ENCODE measurements at regions not wholly inside any gene's neighbourhood (a gene's known extent, or its start where the extent isn't known, plus 50 kb on each side); places are given as distances from the start of the nearest gene placed in this dataset.

DNA sequence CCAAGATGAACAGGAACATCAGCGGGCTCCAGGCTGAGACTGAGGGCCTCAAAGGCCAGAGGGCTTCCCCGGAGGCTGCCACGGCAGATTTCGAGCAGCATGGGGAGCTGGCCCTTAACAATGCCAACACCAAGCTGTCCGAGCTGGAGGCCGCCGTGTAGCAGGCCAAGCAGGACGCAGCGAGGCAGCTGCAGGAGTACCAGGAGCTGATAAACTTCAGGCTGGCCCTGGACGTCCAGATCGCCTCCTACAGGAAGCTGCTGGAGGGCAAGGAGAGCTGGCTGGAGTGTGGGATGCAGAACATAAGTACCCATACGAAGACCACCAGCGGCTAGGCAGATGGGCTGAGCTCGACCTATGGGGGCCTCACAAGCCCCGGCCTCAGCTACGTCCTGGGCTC lies 823.4 kb upstream of the NEGR1 start:
- no peak overlapping the region for H3K4me3 Mint-ChIP-seq

DNA sequence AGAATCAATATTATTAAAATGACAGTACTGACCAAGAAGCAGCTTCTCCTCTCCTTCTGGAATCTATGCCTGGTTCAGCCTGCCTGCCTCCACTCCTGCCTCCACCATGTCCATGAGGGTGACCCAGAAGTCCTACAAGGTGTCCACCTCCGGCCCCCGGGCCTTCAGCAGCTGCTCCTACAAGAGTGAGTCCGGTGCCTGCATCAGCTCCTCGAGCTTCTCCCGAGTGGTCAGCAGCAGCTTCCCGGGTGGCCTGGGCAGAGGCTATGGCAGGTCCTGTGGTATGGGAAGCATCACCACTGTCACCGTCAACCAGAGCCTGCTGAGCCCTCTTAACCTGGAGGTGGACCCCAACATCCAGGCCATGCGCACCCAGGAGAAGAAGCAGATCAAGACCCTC lies 822.4 kb upstream of the NEGR1 start:
- no peaks in the 10 kb centered on the region for H3K36me3 Mint-ChIP-seq
- no peaks in the 10 kb centered on the region for H3K4me1 Mint-ChIP-seq
- peaks cover 4% of the 10 kb centered on the region for H3K9me3 Mint-ChIP-seq
- H3K27me3 Mint-ChIP-seq, result no peaks in the 10 kb centered on the region
- no peak overlapping the region for H3K4me3 Mint-ChIP-seq
- no peak overlapping the region for H3K27ac Mint-ChIP-seq

More for the DNA sequence above, 823.4 kb upstream of the NEGR1 start:
- no peaks in the 10 kb centered on the region for H3K27me3 Mint-ChIP-seq
- no peaks in the 10 kb centered on the region for H3K36me3 Mint-ChIP-seq
- H3K4me1 Mint-ChIP-seq, result no peaks in the 10 kb centered on the region
- peaks cover 4% of the 10 kb centered on the region for H3K9me3 Mint-ChIP-seq
- H3K27ac Mint-ChIP-seq, result no peak overlapping the region

DNA sequence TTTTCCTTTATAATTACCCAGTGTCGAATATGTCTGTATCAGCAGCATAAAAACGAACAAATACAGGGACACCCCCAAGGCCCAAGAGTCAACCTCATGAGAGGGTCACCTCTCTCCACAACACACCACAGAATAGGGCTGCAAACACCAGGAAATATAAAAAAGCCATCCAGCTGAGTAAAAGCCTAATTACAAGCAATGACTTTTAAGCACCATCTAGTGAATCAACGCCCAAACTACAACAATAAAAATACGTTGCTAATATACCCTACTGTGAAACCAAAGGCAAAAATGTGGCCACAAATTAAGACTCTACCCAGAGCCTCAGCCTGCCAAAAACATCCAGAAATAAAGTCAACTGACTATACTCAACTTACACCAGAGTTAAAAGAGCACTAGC lies 817.9 kb upstream of the NEGR1 start:
- Mint-ChIP-seq H3K4me1 (no peaks in the 10 kb centered on the region), H3K27ac (peak overlapping the region; percentile 14), H3K4me3 (no peak overlapping the region), H3K9me3 (peaks cover 1% of the 10 kb centered on the region), H3K36me3 (no peaks in the 10 kb centered on the region), H3K27me3 (no peaks in the 10 kb centered on the region)

DNA sequence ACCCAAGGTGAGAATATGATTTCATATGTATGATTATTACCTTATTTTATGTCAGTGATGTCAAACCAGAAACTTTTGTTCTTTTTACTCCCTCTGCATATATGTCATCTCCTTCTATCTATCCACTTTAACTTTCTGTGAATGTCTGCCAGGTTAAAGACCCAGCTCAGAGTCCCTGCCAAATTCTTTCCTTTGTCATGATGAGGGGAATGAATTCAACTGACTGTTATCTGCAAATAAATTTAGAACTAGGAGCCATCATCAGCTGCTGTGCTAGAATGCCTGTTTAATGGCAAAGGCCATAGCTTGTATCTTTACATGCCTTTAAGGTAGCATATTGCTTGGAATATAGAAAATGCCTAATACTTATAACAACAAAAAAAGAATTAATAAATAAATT lies 815.6 kb upstream of the NEGR1 start:
- H3K9me3 Mint-ChIP-seq, result no peaks in the 10 kb centered on the region
- no peaks in the 10 kb centered on the region for H3K36me3 Mint-ChIP-seq
- no peak overlapping the region for H3K27ac Mint-ChIP-seq
- H3K4me1 Mint-ChIP-seq, result no peaks in the 10 kb centered on the region
- no peaks in the 10 kb centered on the region for H3K27me3 Mint-ChIP-seq
- no peak overlapping the region for H3K4me3 Mint-ChIP-seq

DNA sequence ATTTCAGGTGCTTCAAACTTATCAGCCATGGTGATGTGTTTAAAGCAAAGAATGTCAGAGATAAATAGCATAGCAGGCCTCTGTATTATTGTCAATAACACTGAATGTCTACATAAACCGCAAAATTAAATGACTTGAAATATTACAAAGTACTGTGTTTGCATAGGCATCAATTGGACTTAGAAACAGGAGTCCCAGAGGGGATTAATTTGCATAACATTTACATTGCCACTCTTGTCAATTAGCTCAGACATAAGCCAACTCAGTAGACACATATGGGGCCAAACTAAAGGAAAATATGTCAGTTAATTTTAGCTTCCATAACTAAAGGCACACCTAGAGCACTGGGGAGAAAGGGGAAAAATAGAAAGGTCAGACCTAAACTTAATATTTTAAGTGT lies 814.5 kb upstream of the NEGR1 start:
- Mint-ChIP-seq H3K27ac (no peak overlapping the region), H3K9me3 (no peaks in the 10 kb centered on the region), H3K36me3 (no peaks in the 10 kb centered on the region), H3K4me1 (no peaks in the 10 kb centered on the region), H3K4me3 (no peak overlapping the region), H3K27me3 (no peaks in the 10 kb centered on the region)

DNA sequence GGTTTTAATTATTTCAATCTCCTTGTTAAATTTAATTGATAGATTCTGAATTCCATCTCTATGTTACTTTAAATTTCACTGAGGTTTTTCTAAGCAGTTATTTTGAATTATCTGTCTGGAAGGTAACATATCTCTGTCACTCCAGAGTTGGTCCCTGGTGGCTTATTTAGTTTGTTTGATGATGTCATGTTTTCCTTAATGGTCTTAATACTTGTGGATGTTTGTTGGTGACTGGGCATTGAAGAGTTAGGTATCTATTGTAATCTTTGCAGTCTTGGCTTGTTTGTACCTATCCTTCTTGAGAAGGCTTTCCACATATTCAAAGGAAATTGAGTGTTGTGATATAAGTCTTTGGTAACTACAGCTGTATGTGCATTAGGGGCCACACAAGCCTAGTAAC lies 810.0 kb upstream of the NEGR1 start:
- no peak overlapping the region for H3K27ac Mint-ChIP-seq
- no peaks in the 10 kb centered on the region for H3K27me3 Mint-ChIP-seq
- H3K36me3 Mint-ChIP-seq, result no peaks in the 10 kb centered on the region
- no peak overlapping the region for H3K4me3 Mint-ChIP-seq
- H3K4me1 Mint-ChIP-seq, result no peaks in the 10 kb centered on the region
- no peaks in the 10 kb centered on the region for H3K9me3 Mint-ChIP-seq

DNA sequence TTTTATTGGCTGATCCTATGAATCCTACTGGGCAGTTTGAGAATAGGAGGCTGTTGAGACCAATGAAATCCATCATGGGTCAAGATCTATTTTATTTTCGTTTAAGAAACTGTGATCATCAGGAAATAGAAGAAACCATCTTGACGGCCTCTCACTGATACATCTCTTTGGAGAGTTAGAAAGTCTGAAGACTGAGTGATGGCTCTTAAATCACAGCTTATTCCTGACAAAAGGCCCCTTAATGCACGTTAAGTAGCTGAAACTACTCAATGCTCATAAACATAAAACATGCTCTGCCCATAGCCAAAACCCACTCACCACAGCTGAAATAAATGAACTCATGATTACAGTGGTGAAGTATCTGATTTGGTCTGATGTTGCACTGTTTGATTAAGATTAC lies 784.5 kb upstream of the NEGR1 start:
- no peaks in the 10 kb centered on the region for H3K27me3 Mint-ChIP-seq
- H3K4me1 Mint-ChIP-seq, result no peaks in the 10 kb centered on the region
- no peaks in the 10 kb centered on the region for H3K36me3 Mint-ChIP-seq
- H3K27ac Mint-ChIP-seq, result no peak overlapping the region
- peaks cover 9% of the 10 kb centered on the region for H3K9me3 Mint-ChIP-seq
- H3K4me3 Mint-ChIP-seq, result no peak overlapping the region

DNA sequence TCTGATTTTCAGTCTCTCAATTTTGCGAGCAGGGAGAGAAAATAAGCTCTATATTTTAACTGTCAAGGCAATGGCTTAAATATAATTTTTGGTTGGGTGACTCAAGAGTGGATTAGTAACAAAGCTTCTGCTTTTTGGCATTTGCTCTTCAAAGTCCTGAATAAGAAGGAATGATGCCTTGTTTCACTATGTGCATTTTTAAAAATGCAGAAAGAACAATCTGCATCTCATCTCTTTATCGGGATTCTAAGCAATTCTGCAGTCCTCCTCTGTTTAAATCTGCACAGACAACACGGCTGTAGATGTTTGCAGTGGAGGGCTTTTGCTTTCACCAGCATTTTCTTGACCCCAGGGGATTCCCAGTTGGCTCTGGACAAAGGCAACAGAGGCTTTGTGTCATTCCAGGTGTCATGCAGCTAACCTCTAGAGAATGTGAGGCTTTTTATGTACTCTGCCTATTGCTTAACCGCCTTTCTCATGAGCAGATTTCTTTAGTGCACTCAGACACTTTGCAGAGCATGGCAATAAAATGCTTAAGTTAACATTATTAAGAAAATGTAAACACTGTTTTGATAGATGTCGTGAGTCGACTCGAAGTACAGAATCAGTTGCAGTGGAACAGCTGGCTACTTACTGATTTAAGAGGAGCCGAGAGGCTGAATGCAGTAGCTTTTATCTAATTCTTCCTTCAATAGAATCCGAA lies 783.2 kb upstream of the NEGR1 start:
- no peaks in the 10 kb centered on the region for H3K4me1 Mint-ChIP-seq
- H3K27ac Mint-ChIP-seq, result no peak overlapping the region
- peaks cover 16% of the 10 kb centered on the region for H3K9me3 Mint-ChIP-seq
- no peaks in the 10 kb centered on the region for H3K36me3 Mint-ChIP-seq
- H3K27me3 Mint-ChIP-seq, result no peaks in the 10 kb centered on the region
- no peak overlapping the region for H3K4me3 Mint-ChIP-seq

DNA sequence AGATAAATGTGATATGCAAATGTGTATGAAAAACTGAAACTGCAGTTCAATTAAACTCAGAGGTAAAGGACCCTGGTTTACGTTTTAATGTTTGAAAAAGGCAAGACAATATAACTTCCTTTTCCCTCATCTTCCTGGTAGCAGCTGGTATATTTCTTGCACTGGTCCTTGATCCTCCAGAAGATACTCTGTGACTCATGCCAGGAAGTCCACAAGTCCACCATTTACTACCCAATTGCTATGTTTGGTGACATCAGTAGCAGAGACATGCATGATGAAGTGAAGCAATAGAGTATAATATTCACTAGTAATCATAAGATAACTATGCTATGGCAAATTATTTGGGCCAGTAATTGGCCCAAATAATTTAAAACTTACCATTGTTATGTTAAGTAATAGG lies 774.5 kb upstream of the NEGR1 start:
- Mint-ChIP-seq H3K36me3 (no peaks in the 10 kb centered on the region), H3K9me3 (peaks cover 7% of the 10 kb centered on the region), H3K4me3 (no peak overlapping the region), H3K4me1 (no peaks in the 10 kb centered on the region), H3K27me3 (no peaks in the 10 kb centered on the region), H3K27ac (no peak overlapping the region)

DNA sequence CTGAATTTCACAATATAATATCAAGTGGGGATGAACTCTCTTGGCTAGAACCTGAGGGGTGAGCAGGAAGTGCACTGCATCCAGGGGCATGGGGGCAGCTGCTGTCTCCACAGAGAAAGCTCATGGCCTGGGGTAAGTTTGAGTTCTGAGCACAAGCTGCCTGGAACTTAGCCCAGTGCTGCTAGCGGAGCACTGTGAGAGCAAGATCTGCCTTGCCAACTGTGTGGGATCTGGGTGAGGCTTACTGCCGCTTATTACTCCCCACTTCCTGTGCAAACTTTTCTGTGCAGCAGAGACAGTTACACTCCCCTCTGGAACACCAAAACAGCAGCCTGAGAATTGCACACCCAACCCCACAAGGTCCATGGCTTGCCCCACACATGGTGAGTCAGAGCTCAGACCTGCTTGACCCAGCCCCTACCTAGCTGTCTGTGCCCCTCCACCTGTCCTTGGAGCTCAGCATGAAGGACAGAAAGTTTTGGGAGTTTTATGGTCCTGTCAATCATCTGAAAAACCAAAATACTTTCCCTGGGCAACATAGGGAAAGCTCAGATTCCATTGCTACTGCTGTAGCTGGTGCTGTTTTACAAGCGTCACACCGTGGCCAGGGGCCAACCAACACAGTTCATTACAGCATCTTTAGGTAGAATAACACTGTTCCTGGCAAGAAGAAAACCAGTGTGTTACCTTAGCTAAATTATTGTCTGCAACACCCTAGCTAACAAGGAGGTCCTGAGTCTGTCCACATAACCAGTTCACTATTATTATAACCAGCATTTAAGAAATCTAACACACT lies 762.1 kb upstream of the NEGR1 start:
- H3K4me3 Mint-ChIP-seq, result no peak overlapping the region
- H3K27me3 Mint-ChIP-seq, result no peaks in the 10 kb centered on the region
- H3K9me3 Mint-ChIP-seq, result no peaks in the 10 kb centered on the region
- no peaks in the 10 kb centered on the region for H3K4me1 Mint-ChIP-seq
- H3K36me3 Mint-ChIP-seq, result no peaks in the 10 kb centered on the region
- H3K27ac Mint-ChIP-seq, result no peak overlapping the region

DNA sequence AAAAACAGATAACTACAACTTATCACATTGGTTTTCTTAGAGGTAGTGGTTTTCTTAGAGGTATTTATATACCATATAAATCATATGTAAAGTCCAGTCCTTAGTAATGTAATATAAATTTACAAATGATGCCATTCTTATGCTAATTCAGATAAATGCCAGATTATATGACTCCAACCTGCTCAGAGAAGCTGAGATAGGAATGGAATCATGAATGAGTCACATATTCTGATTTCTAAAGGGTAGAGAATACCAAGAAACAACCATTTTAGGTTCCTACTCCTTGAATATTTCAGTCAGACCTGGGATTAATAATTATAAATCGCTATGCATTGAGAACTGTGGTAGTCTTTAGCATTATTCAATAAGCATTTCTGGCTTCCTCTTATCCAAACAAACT lies 760.1 kb upstream of the NEGR1 start:
- no peaks in the 10 kb centered on the region for H3K36me3 Mint-ChIP-seq
- no peaks in the 10 kb centered on the region for H3K9me3 Mint-ChIP-seq
- H3K4me3 Mint-ChIP-seq, result no peak overlapping the region
- no peak overlapping the region for H3K27ac Mint-ChIP-seq
- H3K4me1 Mint-ChIP-seq, result no peaks in the 10 kb centered on the region
- no peaks in the 10 kb centered on the region for H3K27me3 Mint-ChIP-seq

DNA sequence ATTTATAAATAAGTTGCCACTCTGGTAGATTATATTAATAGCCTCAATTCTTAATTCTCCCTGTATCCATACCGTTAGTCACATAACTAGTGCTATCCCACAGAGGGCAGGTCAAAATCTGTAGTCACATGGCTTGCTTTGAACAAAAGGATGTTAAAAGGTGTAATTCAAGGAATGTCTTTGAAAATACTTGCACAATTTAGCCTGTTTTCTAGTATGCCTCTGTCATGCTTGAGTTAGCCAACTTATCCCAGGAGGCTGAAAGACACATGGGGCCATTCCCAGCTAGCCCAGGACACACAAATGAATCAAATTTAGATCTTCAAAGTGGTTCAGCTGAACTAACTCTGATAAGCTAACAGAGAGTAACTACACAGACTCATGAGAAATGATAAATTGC lies 758.5 kb upstream of the NEGR1 start:
- H3K36me3 Mint-ChIP-seq, result no peaks in the 10 kb centered on the region
- H3K4me1 Mint-ChIP-seq, result no peaks in the 10 kb centered on the region
- no peak overlapping the region for H3K4me3 Mint-ChIP-seq
- no peak overlapping the region for H3K27ac Mint-ChIP-seq
- no peaks in the 10 kb centered on the region for H3K9me3 Mint-ChIP-seq
- no peaks in the 10 kb centered on the region for H3K27me3 Mint-ChIP-seq

DNA sequence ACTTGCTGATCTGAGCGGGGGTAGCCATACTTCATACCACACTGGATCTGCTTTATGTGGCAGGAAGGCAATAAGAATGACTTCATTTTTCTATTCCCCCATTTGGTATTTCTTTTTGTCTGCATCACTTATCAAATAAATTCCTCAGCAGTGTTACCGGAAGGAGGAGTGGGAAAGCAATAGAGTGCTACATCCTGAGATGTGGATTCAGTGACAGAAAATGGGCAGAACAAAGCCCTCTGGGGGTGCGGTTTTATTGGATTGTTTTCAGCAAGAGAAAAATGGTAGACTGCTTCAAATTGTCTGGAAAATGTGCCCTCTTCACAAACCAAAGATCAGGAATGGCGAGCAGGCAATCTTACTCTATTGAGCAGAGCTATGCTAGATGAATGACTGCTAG lies 751.9 kb upstream of the NEGR1 start:
- no peaks in the 10 kb centered on the region for H3K27me3 Mint-ChIP-seq
- no peak overlapping the region for H3K27ac Mint-ChIP-seq
- peaks cover 4% of the 10 kb centered on the region for H3K9me3 Mint-ChIP-seq
- H3K4me3 Mint-ChIP-seq, result no peak overlapping the region
- no peaks in the 10 kb centered on the region for H3K36me3 Mint-ChIP-seq
- H3K4me1 Mint-ChIP-seq, result no peaks in the 10 kb centered on the region

DNA sequence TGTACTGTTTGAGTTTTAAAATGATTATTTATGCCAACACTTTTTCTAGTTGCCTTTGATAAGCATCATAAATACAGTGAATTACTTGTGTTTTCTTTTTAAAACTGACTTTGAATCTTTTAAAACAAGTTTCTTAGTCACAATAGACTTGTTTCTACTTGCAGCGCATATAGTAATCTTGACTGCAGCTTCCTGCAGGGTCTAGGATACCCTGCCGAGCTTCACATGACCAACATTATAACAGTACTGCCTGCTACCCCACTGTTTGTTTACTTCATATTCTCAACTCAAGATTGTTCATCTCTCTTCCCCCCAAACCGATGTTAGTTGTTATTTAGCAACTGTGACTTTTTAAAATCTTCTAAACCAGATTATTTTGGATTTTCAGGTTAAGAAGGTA lies 751.3 kb upstream of the NEGR1 start:
- H3K36me3 Mint-ChIP-seq, result no peaks in the 10 kb centered on the region
- H3K27me3 Mint-ChIP-seq, result no peaks in the 10 kb centered on the region
- H3K4me3 Mint-ChIP-seq, result no peak overlapping the region
- H3K27ac Mint-ChIP-seq, result no peak overlapping the region
- H3K9me3 Mint-ChIP-seq, result peaks cover 4% of the 10 kb centered on the region
- no peaks in the 10 kb centered on the region for H3K4me1 Mint-ChIP-seq

DNA sequence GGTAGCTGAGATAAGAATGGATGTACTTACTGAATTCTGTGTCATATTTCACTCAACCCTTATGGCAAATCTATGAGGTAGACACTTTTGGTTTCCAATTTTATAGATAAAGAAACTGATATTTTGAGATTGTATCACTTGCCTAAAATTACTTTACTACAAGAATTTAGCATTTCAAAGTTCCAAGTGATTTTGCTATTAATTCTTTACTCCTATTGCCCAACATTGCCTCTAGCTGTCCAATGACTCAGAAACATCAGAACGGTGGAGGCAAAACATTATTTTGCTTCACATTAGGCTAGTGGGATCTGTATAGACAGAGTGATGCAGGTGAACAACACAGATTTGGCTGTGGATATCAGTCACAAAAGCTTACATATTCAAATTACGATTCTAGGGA lies 747.2 kb upstream of the NEGR1 start:
- Mint-ChIP-seq H3K9me3 (no peaks in the 10 kb centered on the region), H3K27ac (no peak overlapping the region), H3K4me3 (no peak overlapping the region), H3K27me3 (no peaks in the 10 kb centered on the region), H3K36me3 (no peaks in the 10 kb centered on the region), H3K4me1 (no peaks in the 10 kb centered on the region)

DNA sequence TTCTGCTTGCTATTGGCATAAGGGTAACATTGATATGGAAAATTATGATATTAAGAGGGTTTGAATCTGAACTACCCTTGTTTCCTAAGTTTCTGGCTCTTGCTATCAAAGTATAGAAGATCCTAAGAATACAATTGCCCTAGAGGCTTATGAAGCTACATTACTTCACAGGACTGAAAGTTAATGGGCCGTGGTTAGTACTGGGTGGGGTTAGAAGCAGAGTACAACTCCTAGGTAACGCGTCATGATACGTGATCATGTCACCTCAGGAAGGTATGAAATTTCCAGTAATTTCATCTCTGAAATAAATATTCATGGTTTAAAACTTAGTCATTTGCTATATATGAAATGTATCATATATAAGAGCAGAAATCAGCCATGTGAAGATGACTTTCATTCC lies 743.8 kb upstream of the NEGR1 start:
- no peak overlapping the region for H3K27ac Mint-ChIP-seq
- no peaks in the 10 kb centered on the region for H3K27me3 Mint-ChIP-seq
- H3K9me3 Mint-ChIP-seq, result no peaks in the 10 kb centered on the region
- H3K4me1 Mint-ChIP-seq, result no peaks in the 10 kb centered on the region
- no peak overlapping the region for H3K4me3 Mint-ChIP-seq
- H3K36me3 Mint-ChIP-seq, result no peaks in the 10 kb centered on the region

DNA sequence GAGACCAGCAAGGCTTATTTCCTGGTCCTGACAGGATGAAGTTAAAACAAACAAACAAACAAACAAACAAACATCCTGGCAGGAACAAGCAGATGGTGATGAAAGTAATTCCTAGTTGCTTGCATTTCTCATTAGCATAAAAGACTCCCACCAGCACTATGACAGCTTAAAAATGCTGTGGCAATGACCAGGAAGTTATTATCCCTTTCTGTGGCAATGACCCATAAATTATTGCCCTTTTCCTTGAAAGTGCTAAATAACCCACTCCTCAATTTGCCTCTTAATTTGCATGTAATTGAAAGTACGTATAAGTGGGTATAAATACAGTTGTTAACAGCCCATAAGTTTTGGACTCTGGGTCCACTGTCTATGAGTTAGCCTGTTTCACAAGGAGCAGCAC lies 727.6 kb upstream of the NEGR1 start:
- no peaks in the 10 kb centered on the region for H3K4me1 Mint-ChIP-seq
- H3K9me3 Mint-ChIP-seq, result peaks cover 11% of the 10 kb centered on the region
- no peak overlapping the region for H3K4me3 Mint-ChIP-seq
- no peak overlapping the region for H3K27ac Mint-ChIP-seq
- H3K36me3 Mint-ChIP-seq, result no peaks in the 10 kb centered on the region
- H3K27me3 Mint-ChIP-seq, result no peaks in the 10 kb centered on the region
